Stimulated activated CD4-positive, alpha-beta T cell treated with anti-CD3 and anti-CD28 coated beads, Interleukin-15, amount 100 ng/mL, for 48 hours (primary cell): ENCODE measurements at regions not wholly inside any gene's neighbourhood (a gene's known extent, or its start where the extent isn't known, plus 50 kb on each side); places are given as distances from the start of the nearest gene placed in this dataset.

Experiments
- DNase-seq, 2 donors: peaks; one replicate each; pipeline ENCODE4 v3.0.0-alpha.2; 2020; ENCODE audit warnings: low read depth in 2 of 2

DNA sequence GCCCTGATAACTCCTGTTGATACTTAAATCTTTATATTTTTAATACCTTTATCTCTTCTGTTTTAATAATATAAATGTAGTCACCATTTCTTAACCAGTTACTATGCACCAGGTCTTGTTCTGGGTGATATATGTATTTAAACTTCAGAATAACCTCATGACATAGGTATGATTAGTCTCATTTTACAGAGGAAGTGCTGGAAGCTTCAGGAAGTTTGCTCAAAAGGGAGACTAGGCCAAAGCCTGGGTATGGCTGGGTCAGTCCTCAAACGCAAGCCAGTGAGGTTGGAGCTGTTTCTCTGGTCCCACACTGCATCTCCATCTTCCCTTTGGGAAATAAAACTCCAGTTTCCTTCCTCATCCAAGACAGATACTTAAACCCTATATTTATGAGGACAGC is 204.7 kb upstream of the TANK start:
- DNase-seq = no peak

DNA sequence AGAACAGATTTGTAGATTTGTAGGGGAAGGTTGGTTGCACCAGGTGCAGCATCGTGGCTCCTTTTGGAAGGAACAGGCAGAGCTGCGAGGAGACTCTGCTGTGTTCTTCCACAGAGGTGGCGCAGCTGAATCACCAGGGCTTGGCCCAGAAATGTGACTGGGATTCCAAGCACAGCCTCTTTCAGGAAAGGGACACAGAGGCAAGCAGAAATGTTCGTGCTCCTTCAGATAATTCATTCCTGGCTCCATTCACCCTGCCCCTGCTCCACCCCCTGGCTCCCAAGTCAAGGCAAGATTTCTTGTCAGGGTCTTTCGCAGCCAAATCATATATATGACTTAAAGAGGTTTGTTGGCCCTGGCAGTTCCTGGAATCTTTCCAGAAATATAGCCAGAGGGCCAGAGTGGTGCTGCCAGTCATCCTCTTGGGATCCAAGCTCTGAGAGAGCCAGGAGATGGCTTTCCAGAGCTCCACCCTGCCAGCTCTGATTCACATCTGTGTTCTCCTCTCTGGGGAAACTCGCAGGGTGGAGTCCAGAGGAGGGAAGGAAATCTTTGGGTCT is 203.9 kb upstream of the TANK start:
- DNase-seq = no peak

DNA sequence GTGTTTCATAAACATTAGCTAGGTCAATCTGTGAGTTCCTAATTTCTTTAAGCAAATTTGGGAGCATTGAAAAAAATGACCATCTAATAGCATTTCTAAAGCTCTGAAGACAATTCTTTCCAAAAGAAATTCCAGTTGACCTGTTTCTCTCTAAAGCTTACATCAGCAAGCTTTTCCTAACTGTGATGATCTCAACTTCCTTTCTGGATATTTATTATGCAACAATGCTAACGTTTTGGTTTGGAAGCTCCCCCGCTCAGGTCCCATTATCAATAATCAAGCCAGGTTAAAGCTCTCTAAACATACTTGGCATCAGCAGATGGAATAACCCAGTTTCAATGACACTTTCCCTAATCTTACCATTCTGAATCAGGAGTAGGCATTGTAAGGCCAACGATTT is 196.3 kb upstream of the TANK start:
- no peak for DNase-seq

DNA sequence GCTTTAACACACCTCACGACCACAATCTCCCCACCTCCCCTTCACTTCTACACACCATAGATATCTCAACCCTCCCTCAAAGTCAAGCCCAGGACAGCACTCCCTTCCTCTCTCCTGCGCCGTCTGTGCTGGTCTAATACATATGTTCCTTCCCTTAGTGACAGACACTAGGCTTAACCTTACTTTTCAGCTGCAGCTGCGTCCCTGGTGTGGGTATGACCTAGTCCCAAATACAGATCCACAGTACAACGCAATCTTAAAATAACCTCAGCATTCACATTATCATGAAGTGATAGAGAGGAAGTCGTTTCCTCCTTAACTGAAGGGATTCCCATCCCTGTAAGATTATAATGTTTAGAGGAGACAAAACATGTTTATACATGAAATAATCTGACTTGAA is 192.7 kb upstream of the TANK start:
- DNase-seq = no peak

DNA sequence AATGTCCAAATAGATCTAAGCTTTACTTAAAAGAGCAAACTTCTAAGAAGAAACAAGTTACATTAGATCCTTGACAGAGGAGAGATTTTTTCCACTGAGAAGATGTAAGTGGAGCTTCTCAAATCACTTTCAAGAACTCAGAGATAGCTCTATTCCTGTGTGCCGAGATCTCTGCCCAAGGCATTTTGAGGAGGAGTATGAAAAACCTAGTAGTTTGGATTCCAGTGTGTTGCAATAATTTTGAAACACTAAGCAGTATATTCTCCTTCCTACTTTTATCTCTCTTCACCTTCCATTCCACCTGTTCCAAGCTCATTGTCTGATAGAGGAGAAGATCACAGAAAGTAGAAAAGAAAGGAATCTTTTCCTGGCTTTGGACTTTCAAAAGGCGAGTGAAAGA is 192.0 kb upstream of the TANK start:
- DNase-seq = no peak

DNA sequence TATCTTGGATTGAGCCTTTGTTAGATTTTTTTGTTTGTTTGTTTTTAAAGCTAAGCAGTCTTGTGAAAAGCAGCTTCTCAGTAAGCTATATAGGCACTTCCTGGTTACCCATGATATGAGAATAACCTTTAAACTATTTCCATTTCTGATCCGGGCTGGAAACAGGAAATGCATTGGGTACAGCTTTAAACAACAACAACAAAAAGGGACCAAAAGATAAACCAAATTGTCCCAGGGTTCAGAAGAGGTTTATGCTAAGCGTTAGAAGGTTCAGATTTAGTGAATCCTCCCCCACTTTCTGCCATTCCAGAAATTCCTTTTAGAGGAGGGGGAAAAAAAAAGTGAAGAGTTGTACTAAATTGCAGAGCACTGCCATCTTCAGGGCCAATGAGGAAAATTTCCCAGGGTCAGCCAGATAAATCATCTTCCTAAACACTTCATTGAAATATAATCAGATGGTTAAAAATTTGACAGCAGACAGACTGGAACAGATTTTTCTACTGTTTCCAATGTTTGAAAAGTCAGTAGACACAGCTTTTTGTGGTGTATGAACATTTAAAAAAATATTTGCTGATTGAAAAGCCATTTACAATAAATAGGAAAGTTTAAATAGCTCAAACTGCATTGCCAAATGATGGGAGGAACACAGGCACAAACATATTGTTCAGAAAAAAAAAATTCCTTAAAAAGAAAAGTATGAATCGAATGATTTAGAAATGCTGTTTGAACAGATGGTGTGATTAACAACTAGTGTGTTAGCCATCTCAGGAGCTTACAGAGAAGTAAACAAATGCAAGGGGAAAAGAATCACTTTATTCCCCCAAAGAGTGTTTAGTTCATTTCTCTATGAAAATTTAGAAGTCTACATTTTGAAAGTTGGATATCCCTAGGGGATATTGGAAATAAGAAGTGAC is 189.9 kb upstream of the TANK start:
- no peak for DNase-seq

DNA sequence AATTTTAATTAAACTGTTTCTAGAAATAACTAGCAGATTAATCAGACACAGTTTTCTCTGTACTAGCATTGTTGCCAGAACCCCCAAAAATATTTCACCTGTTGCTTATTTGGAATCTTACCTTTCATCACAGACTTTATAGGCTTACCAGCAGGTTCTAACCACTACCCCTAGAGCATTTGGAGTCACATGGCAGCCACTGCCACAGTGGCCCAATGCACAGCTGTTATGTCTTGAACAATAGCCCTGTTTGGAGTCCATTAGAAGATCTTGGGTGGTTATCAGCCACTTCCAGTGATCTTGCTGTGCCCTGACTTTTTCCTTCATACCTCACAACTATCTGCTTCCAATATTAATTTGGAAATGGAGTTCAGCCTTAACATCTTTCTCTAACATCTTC is 186.2 kb upstream of the TANK start:
- DNase-seq = no peak

DNA sequence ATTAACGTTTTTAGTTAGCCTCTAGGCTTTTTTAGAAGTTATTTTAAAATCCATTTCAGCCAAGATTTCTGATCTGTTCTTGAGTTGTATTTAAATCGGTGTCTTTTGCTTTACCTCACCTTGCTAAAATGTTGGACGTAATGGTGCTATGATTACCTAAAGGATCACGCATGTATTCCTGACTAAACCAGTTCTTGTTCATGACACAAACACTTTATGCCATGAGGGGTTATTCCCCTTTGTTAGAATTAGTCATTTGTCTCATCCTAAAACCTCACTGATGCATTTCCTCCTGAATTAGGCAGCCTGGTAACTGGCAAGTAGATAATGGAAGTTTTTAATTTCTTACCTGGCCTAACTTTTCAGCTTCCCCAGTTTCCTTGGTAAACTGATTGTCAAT is 185.4 kb upstream of the TANK start:
- no peak for DNase-seq

DNA sequence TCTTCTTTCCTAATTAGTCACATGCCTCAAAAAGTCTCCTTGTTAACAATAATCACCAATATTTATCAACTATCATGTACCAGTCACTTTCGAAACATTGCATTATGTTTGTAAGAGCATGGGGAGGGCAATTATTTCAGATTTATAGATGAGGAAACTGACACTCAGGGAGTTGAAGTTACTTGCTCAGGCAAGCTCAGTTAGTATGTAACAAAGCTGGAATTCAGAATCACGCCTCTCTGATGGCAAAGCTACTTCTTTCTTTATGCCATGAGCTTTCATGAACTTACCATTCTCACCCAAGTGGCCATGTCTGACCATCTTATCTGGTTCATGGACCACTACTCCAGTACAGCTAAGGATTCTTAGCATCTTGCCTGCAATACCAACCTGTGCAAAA is 183.4 kb upstream of the TANK start:
- no peak for DNase-seq

DNA sequence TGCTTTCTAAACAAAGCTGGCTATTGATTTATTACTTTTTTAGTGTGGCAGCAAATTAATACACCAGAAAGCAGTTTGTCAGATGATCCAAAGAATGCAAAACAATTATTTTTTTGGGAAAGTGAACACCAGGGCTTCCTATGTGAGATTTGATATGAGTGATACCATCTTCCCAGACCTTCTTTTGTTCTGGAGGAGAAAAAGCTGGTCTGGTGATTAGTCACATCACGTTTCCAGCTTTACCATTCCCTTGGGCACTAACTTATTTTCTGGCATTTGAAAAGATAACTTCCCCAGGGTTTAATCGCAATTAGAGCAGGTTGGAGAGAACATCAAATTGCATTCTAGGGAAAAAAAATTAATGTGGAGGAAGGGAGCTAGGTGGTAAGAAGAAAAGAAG is 182.9 kb upstream of the TANK start:
- DNase-seq = no peak

DNA sequence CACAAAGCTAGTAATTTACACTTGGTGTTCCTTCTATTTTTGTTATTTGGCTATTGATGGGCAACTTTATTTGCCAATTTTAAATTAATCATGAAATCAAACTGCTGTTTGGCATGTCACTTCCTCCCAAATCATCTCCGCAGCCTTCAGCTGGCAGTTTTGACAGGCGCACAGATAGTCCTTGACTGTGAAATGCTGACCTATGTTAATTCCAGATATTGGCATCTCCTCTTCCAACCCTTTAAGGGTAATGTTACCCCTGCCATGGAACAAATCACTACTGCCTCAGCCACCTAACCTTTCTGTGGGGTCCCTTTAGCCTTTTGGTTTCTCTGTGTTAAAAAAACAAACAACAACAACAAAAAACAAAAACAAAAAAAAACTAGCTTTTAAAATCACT is 182.4 kb upstream of the TANK start:
- no peak for DNase-seq

DNA sequence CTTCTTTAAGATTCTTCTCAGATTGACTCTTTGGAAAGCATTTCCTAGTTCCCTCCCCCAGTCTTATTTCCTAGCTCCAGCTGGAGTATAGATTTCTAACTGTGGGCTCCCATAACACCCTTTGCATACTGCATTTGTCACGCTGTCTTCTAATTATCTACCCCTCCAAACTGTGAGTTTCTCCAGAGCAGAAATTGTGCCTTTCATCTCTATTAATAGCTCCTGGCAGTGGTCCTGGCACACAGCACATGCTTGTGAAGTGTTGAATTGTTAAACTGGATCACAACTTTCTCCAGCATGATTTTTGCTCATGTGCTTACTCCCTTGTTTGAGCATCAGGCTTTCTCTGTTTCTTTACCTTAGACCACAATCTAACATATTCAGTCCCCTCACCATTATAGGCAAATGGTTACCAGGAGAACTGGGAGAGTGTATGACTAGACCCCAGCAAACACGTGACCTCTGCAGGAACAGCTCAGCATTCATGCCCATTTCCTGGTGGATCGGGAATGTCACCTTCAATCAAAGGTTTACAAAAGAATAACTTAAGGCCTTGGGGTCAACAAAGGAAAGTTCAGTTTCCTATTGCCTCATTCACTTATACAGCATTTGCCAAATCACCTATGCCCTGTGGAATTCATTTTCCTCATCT is 175.7 kb upstream of the TANK start:
- no peak for DNase-seq

DNA sequence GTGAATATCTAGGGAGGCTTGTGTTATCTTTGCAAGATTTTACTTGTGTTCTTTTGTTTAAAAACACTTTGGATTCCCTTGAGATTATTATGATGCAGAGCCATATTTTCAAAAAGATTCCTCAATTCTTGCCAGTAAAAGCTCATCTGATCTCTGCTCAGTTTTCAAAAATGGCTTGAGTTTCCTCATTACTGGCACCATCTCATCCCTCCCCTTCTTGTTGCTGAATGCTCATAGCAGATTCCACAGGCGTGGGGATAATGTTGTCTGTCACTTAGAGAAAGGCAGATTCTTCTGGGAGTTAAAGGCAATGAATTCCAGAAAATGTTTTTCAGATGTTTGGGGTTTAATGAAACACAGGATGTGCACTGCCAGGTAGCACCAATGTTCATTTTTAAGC is 170.4 kb upstream of the TANK start:
- no peak for DNase-seq

DNA sequence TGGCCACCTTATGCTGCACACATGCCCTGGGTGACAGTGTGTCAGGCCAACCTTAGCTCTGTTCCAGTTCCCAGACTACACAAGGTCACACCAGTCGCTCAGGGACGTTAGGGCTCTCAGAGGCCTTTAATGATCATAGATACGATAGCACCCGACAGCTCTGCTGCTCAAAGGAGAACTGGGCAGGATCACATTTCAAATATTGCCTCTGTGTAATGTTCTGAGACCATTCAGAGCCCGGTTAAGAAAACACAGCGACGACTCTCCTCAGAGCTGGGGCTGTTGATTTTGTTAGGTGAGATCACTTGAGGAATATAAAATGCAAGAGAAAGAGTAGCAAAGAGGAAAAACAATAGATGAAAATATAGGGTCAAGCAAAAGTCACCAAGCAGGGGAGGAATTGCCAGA is 166.6 kb upstream of the TANK start:
- no peak for DNase-seq

DNA sequence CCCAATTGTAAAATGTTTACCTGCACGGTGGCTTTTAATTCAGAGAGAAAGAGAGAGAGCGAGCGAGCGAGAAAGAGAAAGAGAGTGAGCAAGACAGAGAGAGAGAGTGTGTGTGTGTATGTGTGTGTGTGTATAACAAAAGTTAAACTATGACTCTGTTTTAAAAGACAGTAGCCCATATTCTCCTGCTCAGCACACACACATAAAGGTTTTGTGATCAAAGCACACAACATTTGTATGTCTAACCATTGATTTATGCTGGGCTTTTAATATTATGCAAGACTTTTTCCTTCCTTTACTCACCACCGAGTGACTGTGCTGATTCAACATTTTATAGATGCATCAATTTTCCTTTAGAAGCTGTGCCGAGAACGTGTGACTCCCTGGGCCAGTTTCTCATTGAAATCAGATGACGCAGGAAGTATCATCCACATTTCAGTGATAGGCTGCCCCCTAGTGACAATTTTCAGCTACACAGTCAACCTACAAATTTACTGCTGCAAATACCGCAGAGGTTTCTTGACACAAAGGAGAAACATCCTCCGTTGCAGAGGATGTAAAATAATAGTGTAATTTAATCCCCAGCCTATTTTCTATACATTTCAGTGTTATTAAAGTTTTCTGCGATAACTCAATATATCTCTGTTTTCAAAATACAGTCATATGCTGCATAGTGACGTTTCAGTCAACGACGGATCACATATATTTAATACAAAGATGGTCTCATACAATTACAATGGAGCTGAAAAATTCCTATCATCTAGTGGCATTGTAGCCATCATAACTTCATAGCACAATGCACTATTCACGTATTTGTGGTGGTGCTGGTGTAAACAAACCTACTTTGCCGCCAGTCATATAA is 165.9 kb upstream of the TANK start:
- DNase-seq = peak; percentile 52 to 66

DNA sequence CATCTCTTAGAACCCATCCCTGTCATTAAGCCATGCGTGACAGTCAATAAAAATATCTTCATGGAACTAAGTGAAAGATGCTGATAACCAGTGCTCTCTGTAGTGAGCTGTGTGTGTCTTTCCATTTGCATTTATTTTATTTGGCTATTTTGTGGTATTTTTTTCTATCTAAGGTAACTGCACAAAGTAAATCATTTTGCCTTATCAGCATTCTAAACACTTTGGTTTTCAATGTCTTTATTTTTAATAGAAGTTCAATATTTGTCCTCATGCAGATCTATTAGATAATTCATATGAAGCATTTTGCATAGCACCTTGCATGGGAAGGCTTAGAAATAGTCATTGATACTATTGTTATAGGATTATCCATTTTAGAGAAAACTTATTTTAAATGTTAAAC is 163.6 kb upstream of the TANK start:
- no peak for DNase-seq

DNA sequence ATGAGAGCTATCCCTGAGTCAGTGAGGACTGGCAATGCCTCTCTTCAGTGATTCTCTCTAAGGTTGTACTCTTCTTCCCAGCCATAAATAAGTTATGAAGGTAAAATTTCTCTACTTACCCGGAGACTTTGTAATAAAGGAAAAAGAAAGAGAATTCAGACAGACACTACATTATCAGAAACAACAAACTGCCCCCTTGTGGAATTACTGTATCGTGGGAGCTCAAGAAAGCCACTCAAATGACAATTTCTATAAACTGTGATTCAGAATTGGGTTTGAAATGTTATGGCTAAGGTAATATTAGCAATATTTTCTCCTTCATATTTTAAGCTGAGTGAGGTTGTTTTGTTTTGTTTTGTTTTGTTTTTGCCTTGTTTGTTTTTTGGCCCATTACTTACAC is 155.8 kb upstream of the TANK start:
- DNase-seq = no peak

DNA sequence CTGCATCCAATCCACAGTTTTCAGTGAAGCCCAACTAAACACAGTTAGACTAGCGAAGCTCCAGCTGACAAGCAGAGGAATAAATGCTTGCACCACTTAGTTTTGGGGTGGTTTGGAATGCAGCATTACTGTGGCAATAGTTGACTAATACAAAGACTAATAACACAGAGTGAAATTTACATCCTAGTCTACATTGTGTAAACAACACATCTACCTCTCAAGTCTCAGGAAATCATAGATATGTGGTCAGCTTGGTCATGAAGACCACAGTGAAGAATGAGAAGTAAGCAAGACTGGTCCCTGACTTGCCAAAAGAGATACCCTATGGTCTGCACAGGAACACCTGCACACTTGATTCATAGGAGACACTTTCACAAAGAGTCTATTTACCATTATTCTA is 155.1 kb upstream of the TANK start:
- no peak for DNase-seq

DNA sequence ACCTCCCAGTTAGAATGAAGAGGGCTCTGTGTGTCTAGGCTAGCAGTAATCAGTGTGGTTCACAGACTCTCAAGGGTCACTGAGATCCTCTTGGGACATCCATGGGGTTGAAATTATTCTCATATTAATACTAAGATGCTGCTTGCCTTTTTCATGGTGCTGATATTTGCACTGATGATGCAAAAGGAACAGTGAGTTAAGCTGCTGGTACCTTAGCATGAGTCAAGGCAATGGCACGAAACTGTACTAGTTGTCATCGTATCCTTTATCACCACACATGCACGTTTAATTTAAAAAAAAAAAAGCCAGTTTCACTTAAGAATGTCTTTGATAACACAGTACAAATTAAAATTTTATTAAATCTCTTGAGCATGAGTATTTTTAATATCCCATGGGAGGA is 151.9 kb upstream of the TANK start:
- no peak for DNase-seq

DNA sequence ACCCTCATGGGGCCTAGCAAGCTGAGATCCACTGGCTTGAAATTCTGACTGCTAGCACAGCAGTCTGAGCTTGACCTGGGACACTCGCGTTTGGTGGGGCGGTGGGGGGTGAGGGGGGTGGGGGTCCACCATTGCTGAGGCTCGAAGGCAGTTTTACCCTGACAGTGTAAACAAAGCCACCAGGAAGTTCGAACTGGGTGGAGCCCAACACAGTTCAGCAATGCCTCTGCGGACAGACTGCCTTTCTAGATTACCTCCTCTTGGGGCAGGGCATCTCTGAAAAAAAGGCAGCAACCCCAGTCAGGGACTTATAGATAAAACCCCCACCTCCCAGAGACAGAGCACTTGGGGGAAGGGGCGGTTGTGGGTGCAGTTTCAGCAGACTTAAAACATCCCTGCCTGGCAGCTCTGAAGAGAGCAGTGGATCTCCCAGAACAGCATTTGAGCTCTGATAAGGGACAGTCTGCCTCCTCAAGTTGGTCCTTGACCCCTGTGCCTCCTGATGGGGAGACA is 149.7 kb upstream of the TANK start:
- DNase-seq = no peak

DNA sequence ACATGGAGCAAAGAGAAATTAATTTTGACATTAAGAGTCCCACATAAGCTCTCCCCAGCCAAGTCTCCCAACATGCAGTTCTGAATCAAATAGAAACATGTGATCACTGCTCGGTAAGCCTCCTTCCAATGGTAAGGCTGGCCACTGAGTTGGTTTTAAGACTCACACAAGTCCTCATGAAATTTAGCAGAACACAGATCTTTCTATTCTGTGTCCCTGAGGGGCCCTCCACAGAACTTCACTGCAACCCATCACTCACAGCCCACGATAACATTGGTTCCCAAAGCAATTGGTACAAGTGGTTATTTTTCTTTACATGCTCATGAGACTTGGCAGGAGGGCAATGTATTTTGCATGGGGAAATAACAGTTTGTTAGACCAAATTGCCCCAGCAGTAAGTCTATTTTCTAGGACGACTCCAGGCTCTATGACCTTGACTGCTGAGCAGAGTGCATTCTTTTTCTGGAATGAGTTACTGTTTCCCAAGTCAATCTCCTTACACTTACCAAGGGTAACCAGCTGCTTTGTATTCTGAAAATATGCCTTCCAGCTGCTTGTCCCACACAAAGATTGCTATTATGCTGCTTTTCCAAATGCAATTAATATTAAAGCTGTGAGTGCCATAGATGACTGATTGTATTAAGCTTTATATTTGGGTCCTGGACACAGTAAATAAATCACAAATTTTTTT is 142.3 kb upstream of the TANK start:
- DNase-seq = no peak
